ENCODE measurements at regions not wholly inside any gene's neighbourhood (a gene's known extent, or its start where the extent isn't known, plus 50 kb on each side); places are given as distances from the start of the nearest gene placed in this dataset.

- ChIA-PET POLR2A (interaction anchor here (0.7 to 1.6 kb wide), 3 partner anchors 33 to 36 kb away, joined by 3 to 6 read pairs (median 3); no protein-coding TSS in a partner anchor), CTCF (interaction anchor here (0.9 kb wide), 1 partner anchor 58 kb away, joined by 5 read pairs; no protein-coding TSS in a partner anchor)
- no peaks in the 10 kb centered on the region for H3K27me3 ChIP-seq (ENCODE audit: control insufficient read depth, insufficient read depth, low read length)
Observed at GRCh38 chr18:22470248-22471235, 52.8 kb upstream of the CTAGE1 start.

GRCh38 chr18:22471546-22472131 lies 53.9 kb upstream of the CTAGE1 start:
- POLR2A ChIA-PET: interaction anchor here (1.6 kb wide), 1 partner anchor 32 kb away, joined by 6 read pairs; no protein-coding TSS in a partner anchor

More at GRCh38 chr18:22470248-22471235, 52.8 kb upstream of the CTAGE1 start:
- Histone ChIP-seq H3K9me3 (ENCODE audit: control insufficient read depth, insufficient read depth, low read length) (peaks cover 6% of the 10 kb centered on the region; the same call in 1 of the 2 replicates), H3K27ac (ENCODE audit: low read depth, low read length) (peak overlapping the region; percentile 68), H3K4me3 (ENCODE audit: low read depth, low read length) (no peak overlapping the region)
- no peak for TF ChIP-seq CTCF (IDR thresholded peaks at IDR 0.05; ENCODE audit: low read depth, low read length)
- no peak for DNase-seq (ENCODE audit: low read depth, low spot score)

GRCh38 chr18:22473366-22473765 lies 55.7 kb upstream of the CTAGE1 start:
- DNase-seq (ENCODE audit: low read depth, low spot score): no peak
- TF ChIP-seq CTCF (IDR thresholded peaks at IDR 0.05; ENCODE audit: low read depth, low read length): no peak
- Histone ChIP-seq H3K27ac (ENCODE audit: low read depth, low read length) (no peak overlapping the region), H3K4me3 (ENCODE audit: low read depth, low read length) (no peak overlapping the region), H3K9me3 (ENCODE audit: control insufficient read depth, insufficient read depth, low read length) (peaks cover 4% of the 10 kb centered on the region; the same call in 1 of the 2 replicates), H3K27me3 (ENCODE audit: control insufficient read depth, insufficient read depth, low read length) (no peaks in the 10 kb centered on the region)
- POLR2A ChIA-PET: no interaction called here
- CTCF ChIA-PET: interaction anchor here (0.7 kb wide), 1 partner anchor 493 kb away, joined by 3 read pairs; no protein-coding TSS in a partner anchor

More at GRCh38 chr18:22471546-22472131, 53.9 kb upstream of the CTAGE1 start:
- no peak overlapping the region for H3K27ac ChIP-seq (ENCODE audit: low read depth, low read length)
- DNase-seq (ENCODE audit: low read depth, low spot score): no peak
- H3K27me3 ChIP-seq (ENCODE audit: control insufficient read depth, insufficient read depth, low read length): no peaks in the 10 kb centered on the region
- no peak overlapping the region for H3K4me3 ChIP-seq (ENCODE audit: low read depth, low read length)
- no peak for TF ChIP-seq CTCF (IDR thresholded peaks at IDR 0.05; ENCODE audit: low read depth, low read length)
- peaks cover 6% of the 10 kb centered on the region; the same call in 1 of the 2 replicates for H3K9me3 ChIP-seq (ENCODE audit: control insufficient read depth, insufficient read depth, low read length)
- CTCF ChIA-PET: interaction anchor here (0.9 kb wide), 1 partner anchor 59 kb away, joined by 5 read pairs; no protein-coding TSS in a partner anchor

- no peak for TF ChIP-seq CTCF (IDR thresholded peaks at IDR 0.05; ENCODE audit: low read depth, low read length)
- H3K4me3 ChIP-seq (ENCODE audit: low read depth, low read length): no peak overlapping the region
- H3K27ac ChIP-seq (ENCODE audit: low read depth, low read length): no peak overlapping the region
- ChIA-PET POLR2A (no interaction called here), CTCF (no interaction called here)
- DNase-seq (ENCODE audit: low read depth, low spot score): no peak
- H3K9me3 ChIP-seq (ENCODE audit: control insufficient read depth, insufficient read depth, low read length): no peaks in the 10 kb centered on the region
- H3K27me3 ChIP-seq (ENCODE audit: control insufficient read depth, insufficient read depth, low read length): no peaks in the 10 kb centered on the region
Observed at GRCh38 chr18:22475426-22476100, 57.8 kb upstream of the CTAGE1 start.

Data from AG04450 (cell line).